ENCODE measurements at regions not wholly inside any gene's neighbourhood (a gene's known extent, or its start where the extent isn't known, plus 50 kb on each side); places are given as distances from the start of the nearest gene placed in this dataset.

DNA sequence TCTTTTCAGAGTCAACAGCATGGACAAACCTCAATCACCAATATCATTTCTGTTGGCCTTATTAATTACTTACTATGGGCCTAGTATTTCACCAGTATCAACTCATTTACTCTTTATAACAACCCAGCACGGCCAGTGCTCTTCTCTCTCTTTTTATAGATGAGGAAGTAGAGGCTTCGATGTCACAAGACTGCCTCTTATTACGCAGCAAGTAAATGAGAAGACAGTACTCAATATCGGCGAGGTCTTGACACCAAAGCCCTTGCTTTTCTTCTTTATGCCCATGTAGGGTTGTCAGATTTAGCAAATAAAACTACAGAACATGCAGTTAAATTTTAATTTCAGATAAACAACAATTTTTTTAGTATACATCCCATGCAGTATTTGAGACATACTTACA lies 99.0 kb upstream of the KCNMB2 start:
- H3K4me1 ChIP-seq: peaks cover 5% of the 10 kb centered on the region; the same call in 1 of the 2 replicates

DNA sequence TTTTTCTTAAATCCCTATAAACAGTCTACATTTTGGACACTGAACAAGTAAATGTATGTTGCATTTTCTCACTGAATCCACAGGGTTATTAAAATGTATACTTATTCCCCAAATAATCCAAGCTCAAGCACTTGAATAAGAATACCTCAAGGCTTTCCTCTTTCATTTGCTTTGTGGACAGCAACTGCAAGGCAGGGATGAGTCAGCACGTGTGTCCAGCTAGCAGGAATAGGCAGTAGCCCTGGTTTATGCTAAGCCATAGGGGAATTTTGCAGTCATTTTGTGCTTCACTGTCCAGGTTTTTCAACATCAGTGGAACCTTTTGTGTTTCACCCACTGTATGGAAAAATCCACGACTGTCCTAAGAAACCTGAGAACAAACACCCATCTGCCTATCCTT lies 96.7 kb upstream of the KCNMB2 start:
- no peaks in the 10 kb centered on the region for H3K27me3 ChIP-seq
- TF ChIP-seq, protein P1, sequence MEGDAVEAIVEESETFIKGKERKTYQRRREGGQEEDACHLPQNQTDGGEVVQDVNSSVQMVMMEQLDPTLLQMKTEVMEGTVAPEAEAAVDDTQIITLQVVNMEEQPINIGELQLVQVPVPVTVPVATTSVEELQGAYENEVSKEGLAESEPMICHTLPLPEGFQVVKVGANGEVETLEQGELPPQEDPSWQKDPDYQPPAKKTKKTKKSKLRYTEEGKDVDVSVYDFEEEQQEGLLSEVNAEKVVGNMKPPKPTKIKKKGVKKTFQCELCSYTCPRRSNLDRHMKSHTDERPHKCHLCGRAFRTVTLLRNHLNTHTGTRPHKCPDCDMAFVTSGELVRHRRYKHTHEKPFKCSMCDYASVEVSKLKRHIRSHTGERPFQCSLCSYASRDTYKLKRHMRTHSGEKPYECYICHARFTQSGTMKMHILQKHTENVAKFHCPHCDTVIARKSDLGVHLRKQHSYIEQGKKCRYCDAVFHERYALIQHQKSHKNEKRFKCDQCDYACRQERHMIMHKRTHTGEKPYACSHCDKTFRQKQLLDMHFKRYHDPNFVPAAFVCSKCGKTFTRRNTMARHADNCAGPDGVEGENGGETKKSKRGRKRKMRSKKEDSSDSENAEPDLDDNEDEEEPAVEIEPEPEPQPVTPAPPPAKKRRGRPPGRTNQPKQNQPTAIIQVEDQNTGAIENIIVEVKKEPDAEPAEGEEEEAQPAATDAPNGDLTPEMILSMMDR (IDR thresholded peaks at IDR 0.05; ENCODE audit: low read depth, low read length): no peak
- no peak for DNase-seq
- no peaks in the 10 kb centered on the region for H3K9me3 ChIP-seq
- H3K36me3 ChIP-seq: no peaks in the 10 kb centered on the region
- no peaks in the 10 kb centered on the region for H3K4me1 ChIP-seq
- H3K4me3 ChIP-seq (ENCODE audit: low read depth, low read length): no peak overlapping the region

More for the DNA sequence above, 99.0 kb upstream of the KCNMB2 start:
- H3K36me3 ChIP-seq: no peaks in the 10 kb centered on the region
- no peaks in the 10 kb centered on the region for H3K9me3 ChIP-seq
- DNase-seq: no peak
- TF ChIP-seq, protein P1 (IDR thresholded peaks at IDR 0.05; ENCODE audit: low read depth, low read length): no peak
- no peaks in the 10 kb centered on the region for H3K27me3 ChIP-seq
- no peak overlapping the region for H3K4me3 ChIP-seq (ENCODE audit: low read depth, low read length)

- TF ChIP-seq, protein P1 (IDR thresholded peaks at IDR 0.05; ENCODE audit: low read depth, low read length): no peak
- no peaks in the 10 kb centered on the region for H3K36me3 ChIP-seq
- no peaks in the 10 kb centered on the region for H3K27me3 ChIP-seq
- no peaks in the 10 kb centered on the region for H3K9me3 ChIP-seq
- H3K4me3 ChIP-seq (ENCODE audit: low read depth, low read length): no peak overlapping the region
- no peak for DNase-seq
- H3K4me1 ChIP-seq: no peaks in the 10 kb centered on the region
Observed at GRCh38 chr3:178440043-178440442, 96.2 kb upstream of the KCNMB2 start.

DNA sequence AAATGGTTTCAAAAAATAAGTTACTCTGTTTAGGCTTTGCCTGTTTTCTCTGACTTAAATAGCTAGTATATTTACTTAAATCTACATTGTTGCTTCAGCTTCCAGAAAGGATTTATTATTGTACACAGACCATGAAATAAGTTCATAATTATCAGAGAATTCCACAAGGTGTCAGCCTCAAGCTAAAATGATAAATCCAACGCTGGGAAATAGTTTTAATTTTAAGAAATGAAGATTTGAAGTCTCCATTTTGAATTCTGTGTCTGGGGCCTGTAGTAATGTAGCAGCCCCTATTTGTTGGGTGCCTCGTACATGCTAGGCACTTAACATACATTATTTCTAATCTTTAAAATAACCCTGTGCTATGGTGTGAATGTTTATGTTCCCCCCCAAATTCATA lies 92.6 kb upstream of the KCNMB2 start:
- DNase-seq: no peak
- TF ChIP-seq, protein P1 (IDR thresholded peaks at IDR 0.05; ENCODE audit: low read depth, low read length): no peak
- no peaks in the 10 kb centered on the region for H3K9me3 ChIP-seq
- no peaks in the 10 kb centered on the region for H3K36me3 ChIP-seq
- no peaks in the 10 kb centered on the region for H3K4me1 ChIP-seq
- no peak overlapping the region for H3K4me3 ChIP-seq (ENCODE audit: low read depth, low read length)
- H3K27me3 ChIP-seq: no peaks in the 10 kb centered on the region

DNA sequence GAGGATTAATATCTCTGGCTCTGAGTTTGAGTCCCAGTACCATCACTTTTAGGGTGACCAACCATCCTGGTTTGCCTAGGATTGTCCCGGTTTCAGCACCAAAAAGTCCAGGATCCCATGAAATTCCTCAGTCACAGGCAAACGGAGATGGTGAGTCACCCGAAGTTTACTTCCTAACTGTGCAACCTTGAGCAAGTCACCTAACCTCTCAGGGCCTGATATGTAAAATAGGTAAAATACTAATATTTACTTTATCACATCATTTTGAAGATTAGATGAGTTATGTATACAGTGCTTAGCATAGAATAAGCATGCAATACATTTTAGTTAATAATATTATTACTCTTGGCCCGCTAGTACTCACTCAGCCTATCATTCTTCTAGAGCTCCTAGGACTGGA lies 91.1 kb upstream of the KCNMB2 start:
- Histone ChIP-seq H3K4me3 (ENCODE audit: low read depth, low read length) (no peak overlapping the region), H3K27me3 (no peaks in the 10 kb centered on the region), H3K36me3 (no peaks in the 10 kb centered on the region), H3K9me3 (no peaks in the 10 kb centered on the region), H3K4me1 (no peaks in the 10 kb centered on the region)
- no peak for DNase-seq
- TF ChIP-seq, protein P1 (IDR thresholded peaks at IDR 0.05; ENCODE audit: low read depth, low read length): no peak

DNA sequence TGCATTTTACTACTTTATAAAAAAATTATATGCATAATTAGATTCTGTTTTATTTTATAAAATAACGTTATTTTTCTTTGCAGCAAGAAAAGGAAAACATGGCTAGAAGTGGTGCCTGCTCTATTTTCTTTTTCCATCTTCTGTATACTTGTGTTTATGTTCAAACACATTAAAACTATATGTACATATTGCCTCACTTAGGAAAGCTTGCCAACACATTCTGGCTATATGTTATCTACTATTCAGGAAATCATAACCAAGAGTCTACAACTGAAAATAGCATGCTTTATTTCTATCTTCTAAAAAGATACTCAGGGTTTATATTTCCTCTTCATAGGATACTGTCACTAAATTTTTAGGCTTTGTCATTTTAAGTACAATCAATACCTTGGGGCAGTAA lies 90.2 kb upstream of the KCNMB2 start:
- Histone ChIP-seq H3K4me1 (no peaks in the 10 kb centered on the region), H3K4me3 (ENCODE audit: low read depth, low read length) (no peak overlapping the region), H3K36me3 (no peaks in the 10 kb centered on the region), H3K27me3 (no peaks in the 10 kb centered on the region), H3K9me3 (no peaks in the 10 kb centered on the region)
- TF ChIP-seq, protein P1 (IDR thresholded peaks at IDR 0.05; ENCODE audit: low read depth, low read length): no peak
- no peak for DNase-seq

Data from BE2C (cell line).